Adipocyte (in vitro differentiated cells): ENCODE measurements at regions not wholly inside any gene's neighbourhood (a gene's known extent, or its start where the extent isn't known, plus 50 kb on each side); places are given as distances from the start of the nearest gene placed in this dataset.
"Not testable (repeated sequence)": the region's sequence is repeated elsewhere in the genome, so short reads cannot be mapped to it uniquely, and the experiment has no call there.

ENCODE experiments used
- DNase-seq: peaks from one replicate; pipeline ENCODE4 v3.0.0-alpha.2; 2015; ENCODE audit warnings: low read depth
- H3K27me3 ChIP-seq: replicated peaks from 2 replicates; pipeline ENCODE4 v1.7.0; 2013; ENCODE audit warnings: mild to moderate bottlenecking, low read length, moderate library complexity; ENCODE audit not compliant: control insufficient read depth, insufficient read depth
- H3K36me3 ChIP-seq: 2 replicates; pipeline ENCODE4 v1.7.0; 2013; ENCODE audit warnings: low read length, mild to moderate bottlenecking, moderate library complexity; ENCODE audit not compliant: control insufficient read depth, insufficient read depth, severe bottlenecking
- H3K4me1 ChIP-seq: 2 replicates; pipeline ENCODE4 v1.7.0; 2013; ENCODE audit warnings: mild to moderate bottlenecking, low read length, moderate library complexity; ENCODE audit not compliant: control insufficient read depth, insufficient read depth
- H3K4me3 ChIP-seq: 2 replicates; pipeline ENCODE4 v1.7.0; 2013; ENCODE audit warnings: mild to moderate bottlenecking, low read length, moderate library complexity
- H3K9ac ChIP-seq: 2 replicates; pipeline ENCODE4 v1.7.0; 2013; ENCODE audit warnings: mild to moderate bottlenecking, low read length, moderate library complexity
- H3K9me3 ChIP-seq: 2 replicates; pipeline ENCODE4 v1.7.0; 2013; ENCODE audit warnings: mild to moderate bottlenecking, low read length, moderate library complexity; ENCODE audit not compliant: control insufficient read depth

GRCh38 chr18:57881818-57882413 is 78.8 kb upstream of the ATP8B1 start:
- Histone ChIP-seq H3K36me3 (no peaks in the 10 kb centered on the region), H3K9me3 (peaks cover 12% of the 10 kb centered on the region), H3K27me3 (no peaks in the 10 kb centered on the region), H3K4me3 (no peak overlapping the region), H3K4me1 (no peaks in the 10 kb centered on the region), H3K9ac (no peak overlapping the region)
- peak; percentile 93 for DNase-seq

GRCh38 chr18:57879924-57880323 is 76.8 kb upstream of the ATP8B1 start:
- DNase-seq, H3K4me1 ChIP-seq, H3K9ac ChIP-seq, H3K36me3 ChIP-seq, H3K4me3 ChIP-seq, H3K27me3 ChIP-seq: not testable (repeated sequence)
- peaks cover 12% of the 10 kb centered on the region for H3K9me3 ChIP-seq

GRCh38 chr18:57869221-57869620 is 66.1 kb upstream of the ATP8B1 start:
- H3K9ac ChIP-seq: no peak overlapping the region
- no peaks in the 10 kb centered on the region for H3K4me1 ChIP-seq
- peaks cover 14% of the 10 kb centered on the region for H3K9me3 ChIP-seq
- peak; percentile 41 for DNase-seq
- H3K4me3 ChIP-seq: no peak overlapping the region
- H3K27me3 ChIP-seq: no peaks in the 10 kb centered on the region
- no peaks in the 10 kb centered on the region for H3K36me3 ChIP-seq

GRCh38 chr18:57866355-57866754 is 63.2 kb upstream of the ATP8B1 start:
- H3K9ac ChIP-seq: no peak overlapping the region
- no peak overlapping the region for H3K4me3 ChIP-seq
- no peaks in the 10 kb centered on the region for H3K4me1 ChIP-seq
- DNase-seq: no peak
- no peaks in the 10 kb centered on the region for H3K36me3 ChIP-seq
- H3K27me3 ChIP-seq: no peaks in the 10 kb centered on the region
- peaks cover under 1% of the 10 kb centered on the region for H3K9me3 ChIP-seq

- no peak for DNase-seq
- H3K4me1 ChIP-seq: no peaks in the 10 kb centered on the region
Observed at GRCh38 chr18:57864615-57865121, 61.6 kb upstream of the ATP8B1 start.

GRCh38 chr18:57863706-57864105 is 60.6 kb upstream of the ATP8B1 start:
- Histone ChIP-seq H3K4me1 (no peaks in the 10 kb centered on the region), H3K4me3 (no peak overlapping the region), H3K9ac (no peak overlapping the region), H3K27me3 (no peaks in the 10 kb centered on the region), H3K36me3 (no peaks in the 10 kb centered on the region), H3K9me3 (no peaks in the 10 kb centered on the region)
- no peak for DNase-seq

More at GRCh38 chr18:57864615-57865121, 61.6 kb upstream of the ATP8B1 start:
- H3K9ac ChIP-seq: no peak overlapping the region
- no peaks in the 10 kb centered on the region for H3K27me3 ChIP-seq
- H3K4me3 ChIP-seq: no peak overlapping the region
- no peaks in the 10 kb centered on the region for H3K36me3 ChIP-seq
- no peaks in the 10 kb centered on the region for H3K9me3 ChIP-seq

- no peaks in the 10 kb centered on the region for H3K9me3 ChIP-seq
- H3K36me3 ChIP-seq: no peaks in the 10 kb centered on the region
- DNase-seq: peak; percentile 19
- no peaks in the 10 kb centered on the region for H3K4me1 ChIP-seq
- H3K4me3 ChIP-seq: no peak overlapping the region
- H3K9ac ChIP-seq: no peak overlapping the region
- H3K27me3 ChIP-seq: no peaks in the 10 kb centered on the region
Observed at GRCh38 chr18:57859314-57859713, 56.2 kb upstream of the ATP8B1 start.

GRCh38 chr18:57856557-57857280 is 53.6 kb upstream of the ATP8B1 start:
- no peak for DNase-seq
- H3K4me3 ChIP-seq: no peak overlapping the region
- no peaks in the 10 kb centered on the region for H3K36me3 ChIP-seq
- no peaks in the 10 kb centered on the region for H3K9me3 ChIP-seq
- no peak overlapping the region for H3K9ac ChIP-seq
- H3K27me3 ChIP-seq: no peaks in the 10 kb centered on the region
- H3K4me1 ChIP-seq: no peaks in the 10 kb centered on the region

- DNase-seq: no peak
- no peaks in the 10 kb centered on the region for H3K27me3 ChIP-seq
- no peaks in the 10 kb centered on the region for H3K4me1 ChIP-seq
- no peaks in the 10 kb centered on the region for H3K9me3 ChIP-seq
- H3K36me3 ChIP-seq: no peaks in the 10 kb centered on the region
- H3K9ac ChIP-seq: no peak overlapping the region
- H3K4me3 ChIP-seq: no peak overlapping the region
Observed at GRCh38 chr18:57856128-57856527, 53.0 kb upstream of the ATP8B1 start.

- Histone ChIP-seq H3K9me3 (no peaks in the 10 kb centered on the region), H3K27me3 (no peaks in the 10 kb centered on the region), H3K4me1 (no peaks in the 10 kb centered on the region), H3K36me3 (no peaks in the 10 kb centered on the region), H3K9ac (no peak overlapping the region), H3K4me3 (no peak overlapping the region)
- no peak for DNase-seq
Observed at GRCh38 chr18:57855551-57855950, 52.4 kb upstream of the ATP8B1 start.

GRCh38 chr18:57854726-57855125 is 51.6 kb upstream of the ATP8B1 start:
- H3K9ac ChIP-seq: no peak overlapping the region
- H3K36me3 ChIP-seq: no peaks in the 10 kb centered on the region
- H3K4me3 ChIP-seq: no peak overlapping the region
- DNase-seq: no peak
- no peaks in the 10 kb centered on the region for H3K9me3 ChIP-seq
- H3K4me1 ChIP-seq: no peaks in the 10 kb centered on the region
- H3K27me3 ChIP-seq: no peaks in the 10 kb centered on the region
